HUES64 (cell line): ENCODE measurements at regions not wholly inside any gene's neighbourhood (a gene's known extent, or its start where the extent isn't known, plus 50 kb on each side); places are given as distances from the start of the nearest gene placed in this dataset.

Experiments used
- H3K27ac ChIP-seq: 2 replicates; pipeline ENCODE4 v1.7.0; 2013; ENCODE audit warnings: low read depth, low read length, inconsistent platforms
- H3K27me3 ChIP-seq: 2 replicates; pipeline ENCODE4 v1.6.1; 2013; ENCODE audit warnings: mild to moderate bottlenecking, low read length; ENCODE audit not compliant: insufficient read depth
- H3K36me3 ChIP-seq: 2 replicates; pipeline ENCODE4 v1.6.1; 2013; ENCODE audit warnings: mild to moderate bottlenecking, low read length; ENCODE audit not compliant: insufficient read depth
- H3K4me1 ChIP-seq: 2 replicates; pipeline ENCODE4 v1.6.1; 2013; ENCODE audit warnings: mild to moderate bottlenecking, low read length, moderate library complexity; ENCODE audit not compliant: insufficient read depth
- H3K4me3 ChIP-seq: 2 replicates; pipeline ENCODE4 v1.5.1; 2013; ENCODE audit warnings: mild to moderate bottlenecking, low read length, moderate library complexity
- H3K9ac ChIP-seq: 2 replicates; pipeline ENCODE4 v1.6.1; 2013; ENCODE audit warnings: mild to moderate bottlenecking, low read depth, low read length
- H3K9me3 ChIP-seq: 2 replicates; pipeline ENCODE4 v1.6.1; 2013; ENCODE audit warnings: low read depth, low read length; ENCODE audit not compliant: insufficient read depth
- WGBS: fragments of 150-250, 120-280 bp; methylation state at CpG from one replicate; pipeline ENCODE4 v1.1.7; 2013; ENCODE audit warnings: missing lambda C conversion rate; 5-methylcytosine and 5-hydroxymethylcytosine counted together

DNA sequence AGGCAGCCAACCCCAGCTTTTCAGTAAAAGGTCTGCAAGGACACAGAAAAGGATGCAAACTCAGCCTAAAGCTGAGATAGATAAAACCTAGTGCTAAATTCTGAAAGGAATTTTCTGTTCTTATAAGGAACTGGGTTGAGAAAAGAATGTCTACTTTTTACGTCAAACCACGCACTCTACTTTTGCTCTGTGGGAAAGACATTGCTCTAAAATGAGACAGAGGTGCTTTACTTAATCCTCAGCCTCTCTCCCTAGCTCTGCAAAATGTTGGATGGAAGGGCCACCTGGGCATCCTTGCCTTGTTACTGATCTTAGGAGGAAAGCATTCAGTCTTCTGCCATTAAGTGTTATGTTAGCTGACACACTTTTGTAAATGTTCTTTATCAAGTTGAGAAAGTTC lies 72.1 kb upstream of the LINC00305 start:
- H3K4me3 ChIP-seq: no peak overlapping the region
- no peak overlapping the region for H3K27ac ChIP-seq
- no peaks in the 10 kb centered on the region for H3K36me3 ChIP-seq
- H3K9ac ChIP-seq: no peak overlapping the region
- 98% methylated on average over 2 of the region's 2 CpGs for WGBS
- no peaks in the 10 kb centered on the region for H3K27me3 ChIP-seq
- peaks cover 9% of the 10 kb centered on the region; the same call in 1 of the 2 replicates for H3K4me1 ChIP-seq
- no peaks in the 10 kb centered on the region for H3K9me3 ChIP-seq

- Histone ChIP-seq H3K27ac (no peak overlapping the region), H3K9me3 (no peaks in the 10 kb centered on the region), H3K27me3 (no peaks in the 10 kb centered on the region), H3K36me3 (no peaks in the 10 kb centered on the region), H3K4me3 (no peak overlapping the region), H3K9ac (no peak overlapping the region), H3K4me1 (peaks cover 9% of the 10 kb centered on the region; the same call in 1 of the 2 replicates)
- 93% methylated on average over 4 of the region's 4 CpGs for WGBS
Measured at GRCh38 chr18:64219517-64219916, 70.6 kb upstream of the LINC00305 start.

GRCh38 chr18:64210401-64210949 lies 61.6 kb upstream of the LINC00305 start:
- 89% methylated on average over 5 of the region's 5 CpGs for WGBS
- Histone ChIP-seq H3K9me3 (no peaks in the 10 kb centered on the region), H3K9ac (no peak overlapping the region), H3K4me3 (no peak overlapping the region), H3K4me1 (peaks cover under 1% of the 10 kb centered on the region; the same call in 1 of the 2 replicates), H3K36me3 (no peaks in the 10 kb centered on the region), H3K27ac (no peak overlapping the region), H3K27me3 (no peaks in the 10 kb centered on the region)

GRCh38 chr18:64208516-64208915 lies 59.6 kb upstream of the LINC00305 start:
- no peak overlapping the region for H3K9ac ChIP-seq
- H3K27ac ChIP-seq: no peak overlapping the region
- H3K4me1 ChIP-seq: peaks cover 5% of the 10 kb centered on the region; the same call in 1 of the 2 replicates
- H3K9me3 ChIP-seq: no peaks in the 10 kb centered on the region
- 92% methylated on average over 4 of the region's 8 CpGs for WGBS
- no peaks in the 10 kb centered on the region for H3K27me3 ChIP-seq
- no peak overlapping the region for H3K4me3 ChIP-seq
- H3K36me3 ChIP-seq: no peaks in the 10 kb centered on the region

DNA sequence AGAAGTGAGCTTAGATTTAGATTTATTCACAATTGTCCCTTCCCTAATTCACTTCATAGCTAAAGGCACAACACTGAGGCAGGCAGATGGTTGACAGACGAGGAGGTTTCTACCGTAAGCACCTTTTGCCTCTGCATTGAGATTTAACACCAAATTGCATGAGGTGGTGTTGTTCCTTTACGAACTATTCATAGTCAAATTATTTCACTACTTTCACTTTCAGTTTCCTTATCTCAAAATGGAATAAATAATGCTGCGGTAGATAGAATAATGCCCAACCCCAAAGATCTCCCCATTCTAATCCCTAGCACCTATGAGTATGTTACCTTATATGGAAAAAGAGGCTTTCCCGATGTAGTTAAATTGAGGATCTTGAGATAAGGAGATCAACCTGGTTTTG lies 58.9 kb upstream of the LINC00305 start:
- no peak overlapping the region for H3K9ac ChIP-seq
- no peaks in the 10 kb centered on the region for H3K27me3 ChIP-seq
- H3K4me3 ChIP-seq: no peak overlapping the region
- H3K27ac ChIP-seq: no peak overlapping the region
- H3K9me3 ChIP-seq: no peaks in the 10 kb centered on the region
- no peaks in the 10 kb centered on the region for H3K36me3 ChIP-seq
- peaks cover 10% of the 10 kb centered on the region for H3K4me1 ChIP-seq
- WGBS: 90% methylated on average over 4 of the region's 5 CpGs

- H3K4me3 ChIP-seq: no peak overlapping the region
- no peaks in the 10 kb centered on the region for H3K9me3 ChIP-seq
- H3K36me3 ChIP-seq: no peaks in the 10 kb centered on the region
- no peak overlapping the region for H3K27ac ChIP-seq
- H3K9ac ChIP-seq: no peak overlapping the region
- H3K4me1 ChIP-seq: peaks cover 28% of the 10 kb centered on the region
- 86% methylated on average over 3 of the region's 3 CpGs for WGBS
- H3K27me3 ChIP-seq: no peaks in the 10 kb centered on the region
Measured at GRCh38 chr18:64203295-64203694, 54.4 kb upstream of the LINC00305 start.

GRCh38 chr18:64202863-64203262 lies 54.0 kb upstream of the LINC00305 start:
- H3K9ac ChIP-seq: no peak overlapping the region

DNA sequence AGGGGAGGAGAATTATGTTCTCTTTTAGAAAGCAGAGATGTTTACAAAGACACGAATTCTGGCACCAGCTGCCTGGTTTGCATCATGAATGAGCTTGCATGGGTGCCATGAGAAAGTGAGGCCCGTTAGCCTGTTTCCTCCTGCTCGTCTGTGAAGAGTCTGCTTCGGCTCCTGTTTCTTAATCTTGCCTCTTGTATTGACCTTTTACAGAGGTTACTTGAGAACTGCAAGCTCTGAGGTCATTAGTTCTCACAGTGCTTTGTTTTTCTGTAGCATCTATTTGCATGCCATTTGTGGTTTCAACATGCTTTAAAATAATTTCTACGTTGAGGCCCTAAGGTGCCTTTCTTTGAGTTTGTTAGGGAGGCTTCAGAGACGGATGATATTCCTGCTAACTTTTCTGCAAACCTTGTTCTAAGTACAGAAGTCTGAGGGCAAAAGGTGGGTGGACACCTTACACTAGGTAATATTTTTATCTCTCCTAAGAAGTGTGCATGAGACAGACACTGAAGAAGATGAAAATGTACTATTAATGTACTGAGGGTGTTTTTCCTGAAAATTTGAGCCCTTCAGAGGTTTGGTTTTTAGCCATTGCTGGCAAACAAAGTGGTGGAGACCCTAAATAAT lies 53.4 kb upstream of the LINC00305 start:
- no peak overlapping the region for H3K4me3 ChIP-seq
- H3K4me1 ChIP-seq: peaks cover 28% of the 10 kb centered on the region
- H3K27me3 ChIP-seq: no peaks in the 10 kb centered on the region
- no peak overlapping the region for H3K27ac ChIP-seq
- H3K9ac ChIP-seq: no peak overlapping the region
- H3K36me3 ChIP-seq: no peaks in the 10 kb centered on the region
- 71% methylated on average over 6 of the region's 6 CpGs for WGBS
- no peaks in the 10 kb centered on the region for H3K9me3 ChIP-seq

More at GRCh38 chr18:64202863-64203262, 54.0 kb upstream of the LINC00305 start:
- Histone ChIP-seq H3K27me3 (no peaks in the 10 kb centered on the region), H3K4me3 (no peak overlapping the region), H3K27ac (no peak overlapping the region), H3K36me3 (no peaks in the 10 kb centered on the region), H3K4me1 (peaks cover 28% of the 10 kb centered on the region), H3K9me3 (no peaks in the 10 kb centered on the region)
- 86% methylated on average over 7 of the region's 7 CpGs for WGBS

DNA sequence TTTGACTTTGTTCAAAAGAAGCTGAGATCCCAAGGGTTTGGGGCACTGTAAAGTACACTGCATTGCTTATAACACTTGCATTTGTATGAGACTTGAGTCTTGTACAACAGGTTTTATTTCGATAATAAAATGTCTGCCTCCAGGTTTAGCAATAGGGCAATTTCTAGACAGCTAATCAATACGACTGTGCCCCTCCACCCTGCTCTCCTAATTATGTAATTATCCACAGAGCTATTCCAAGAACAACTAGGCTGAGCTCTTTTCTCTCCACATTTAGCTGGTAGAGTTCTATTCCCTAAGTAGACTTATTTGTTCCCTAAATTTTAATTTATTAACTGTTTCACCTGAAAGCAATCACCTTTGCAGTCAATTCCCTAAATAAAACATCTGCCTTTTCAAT lies 52.9 kb upstream of the LINC00305 start:
- WGBS: 85% methylated on average over 2 of the region's 2 CpGs
- Histone ChIP-seq H3K9me3 (no peaks in the 10 kb centered on the region), H3K27me3 (no peaks in the 10 kb centered on the region), H3K4me1 (peaks cover 28% of the 10 kb centered on the region), H3K4me3 (no peak overlapping the region), H3K9ac (no peak overlapping the region), H3K27ac (no peak overlapping the region), H3K36me3 (no peaks in the 10 kb centered on the region)

DNA sequence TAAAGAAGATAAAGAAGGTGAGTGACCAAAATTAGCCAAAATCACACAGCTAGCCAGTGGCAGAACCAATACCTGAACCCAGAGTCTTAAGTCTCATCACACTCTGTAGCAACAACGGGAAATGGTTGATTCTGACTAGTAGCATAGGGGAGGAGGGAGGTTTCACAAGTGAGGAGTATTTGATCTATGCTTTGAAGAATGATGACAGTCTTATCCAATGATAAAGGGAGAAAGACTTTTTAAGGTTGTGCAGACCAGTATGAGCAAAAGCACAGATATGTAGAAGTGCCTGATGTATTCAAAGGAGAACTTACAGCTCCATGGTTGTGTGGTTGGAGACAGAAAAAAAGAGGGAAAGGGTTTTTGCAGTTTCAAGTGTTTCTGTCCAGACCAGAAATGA lies 50.7 kb upstream of the LINC00305 start:
- WGBS: 85% methylated on average over 1 of the region's 1 CpG
- no peak overlapping the region for H3K4me3 ChIP-seq
- H3K27me3 ChIP-seq: no peaks in the 10 kb centered on the region
- no peak overlapping the region for H3K9ac ChIP-seq
- H3K9me3 ChIP-seq: no peaks in the 10 kb centered on the region
- H3K27ac ChIP-seq: no peak overlapping the region
- H3K4me1 ChIP-seq: peaks cover 23% of the 10 kb centered on the region
- H3K36me3 ChIP-seq: no peaks in the 10 kb centered on the region
